ENCODE measurements at regions not wholly inside any gene's neighbourhood (a gene's known extent, or its start where the extent isn't known, plus 50 kb on each side); places are given as distances from the start of the nearest gene placed in this dataset.

DNA sequence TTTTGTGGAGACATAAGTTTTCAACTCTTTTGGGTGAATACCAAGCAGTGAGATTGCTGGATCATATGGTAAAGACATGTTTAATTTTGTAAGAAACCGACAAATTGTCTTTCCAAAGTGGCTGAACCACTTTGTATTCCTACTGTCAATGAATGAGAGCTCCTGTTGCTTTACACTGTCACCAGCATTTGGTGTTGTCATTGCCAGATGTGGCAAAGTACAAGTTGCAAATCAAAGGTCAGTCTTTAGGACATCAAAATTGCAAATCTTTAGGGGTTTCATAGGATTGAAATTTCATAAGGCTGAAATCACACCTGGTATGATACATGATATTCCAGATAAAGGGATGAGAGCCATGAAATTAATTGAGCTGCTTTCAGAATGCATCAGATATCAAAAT, 67.7 kb upstream of the ELOVL6 start:
- Histone ChIP-seq H3K56ac (ENCODE audit: insufficient read length, low read depth, low read length) (no peak overlapping the region), H3K4me1 (ENCODE audit: insufficient read depth, low read length) (no peaks in the 10 kb centered on the region), H2BK12ac (ENCODE audit: insufficient read length, low read depth, low read length) (no peak overlapping the region), H2BK15ac (ENCODE audit: low read depth, low read length) (no peak overlapping the region), H3K14ac (ENCODE audit: insufficient read depth, low read length) (no peak overlapping the region), H3K79me1 (ENCODE audit: insufficient read depth, low read depth, low read length, poor library complexity, severe bottlenecking) (no peaks in the 10 kb centered on the region), H4K5ac (ENCODE audit: insufficient read length, low read depth, low read length) (no peak overlapping the region), H2AK5ac (ENCODE audit: insufficient read length, low read length) (no peak overlapping the region), H4K8ac (replicated peaks; ENCODE audit: insufficient read length, low read depth, low read length) (no peak overlapping the region), H2AFZ (ENCODE audit: low read length) (no peak overlapping the region), H2BK20ac (ENCODE audit: low read depth, low read length, poor library complexity, severe bottlenecking) (no peak overlapping the region), H3K27me3 (ENCODE audit: insufficient read depth, low read length) (no peaks in the 10 kb centered on the region), H2BK120ac (ENCODE audit: low read depth, low read length, poor library complexity, severe bottlenecking) (no peak overlapping the region), H3K23me2 (ENCODE audit: insufficient read length, low read depth, low read length, poor library complexity, severe bottlenecking) (no peaks in the 10 kb centered on the region), H3K23ac (ENCODE audit: insufficient read length, low read depth, low read length) (no peak overlapping the region), H3K9me3 (ENCODE audit: control insufficient read depth, low read depth, low read length) (no peaks in the 10 kb centered on the region), H3K18ac (ENCODE audit: insufficient read length, low read depth, low read length) (no peak overlapping the region), H3K79me2 (ENCODE audit: insufficient read depth, low read length) (no peaks in the 10 kb centered on the region), H2BK5ac (ENCODE audit: insufficient read length, low read length) (no peak overlapping the region), H3K27ac (ENCODE audit: insufficient read length, low read depth, low read length) (no peak overlapping the region), H3K9ac (ENCODE audit: extremely low read depth, insufficient read length, low read length) (no peak overlapping the region), H4K91ac (ENCODE audit: insufficient read length, low read depth, low read length) (no peak overlapping the region), H3T11ph (ENCODE audit: low read length) (no peak overlapping the region), H3K4ac (ENCODE audit: low read depth, low read length) (no peak overlapping the region), H4K20me1 (ENCODE audit: control insufficient read depth, insufficient read depth, insufficient read length) (no peaks in the 10 kb centered on the region), H3K4me2 (ENCODE audit: insufficient read depth, insufficient read length, low read length) (no peak overlapping the region)
- no peaks in the 10 kb centered on the region; the same call in 1 of the 2 replicates for H3K27me3 Mint-ChIP-seq (ENCODE audit: low read depth)
- H3K27ac Mint-ChIP-seq: no peak overlapping the region
- no peaks in the 10 kb centered on the region for H3K4me1 Mint-ChIP-seq
- H3K36me3 Mint-ChIP-seq (ENCODE audit: insufficient read depth in 1 of 3, low read depth in 3 of 3): no peaks in the 10 kb centered on the region
- WGBS (ENCODE audit: extremely low coverage, insufficient read length, low lambda C conversion rate): no CpG with 5 or more reads among the region's 1 CpG
- no peak for DNase-seq
- H3K4me3 Mint-ChIP-seq: no peak overlapping the region
- no peaks in the 10 kb centered on the region; a peak in 1 of 5 replicates for H3K9me3 Mint-ChIP-seq
- TF ChIP-seq, protein P1, sequence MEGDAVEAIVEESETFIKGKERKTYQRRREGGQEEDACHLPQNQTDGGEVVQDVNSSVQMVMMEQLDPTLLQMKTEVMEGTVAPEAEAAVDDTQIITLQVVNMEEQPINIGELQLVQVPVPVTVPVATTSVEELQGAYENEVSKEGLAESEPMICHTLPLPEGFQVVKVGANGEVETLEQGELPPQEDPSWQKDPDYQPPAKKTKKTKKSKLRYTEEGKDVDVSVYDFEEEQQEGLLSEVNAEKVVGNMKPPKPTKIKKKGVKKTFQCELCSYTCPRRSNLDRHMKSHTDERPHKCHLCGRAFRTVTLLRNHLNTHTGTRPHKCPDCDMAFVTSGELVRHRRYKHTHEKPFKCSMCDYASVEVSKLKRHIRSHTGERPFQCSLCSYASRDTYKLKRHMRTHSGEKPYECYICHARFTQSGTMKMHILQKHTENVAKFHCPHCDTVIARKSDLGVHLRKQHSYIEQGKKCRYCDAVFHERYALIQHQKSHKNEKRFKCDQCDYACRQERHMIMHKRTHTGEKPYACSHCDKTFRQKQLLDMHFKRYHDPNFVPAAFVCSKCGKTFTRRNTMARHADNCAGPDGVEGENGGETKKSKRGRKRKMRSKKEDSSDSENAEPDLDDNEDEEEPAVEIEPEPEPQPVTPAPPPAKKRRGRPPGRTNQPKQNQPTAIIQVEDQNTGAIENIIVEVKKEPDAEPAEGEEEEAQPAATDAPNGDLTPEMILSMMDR (conservative IDR thresholded peaks at IDR 0.05): no peak

Measured in H9 (cell line).